Left forelimb (tissue), 1 donor: ENCODE measurements at regions not wholly inside any gene's neighbourhood (a gene's known extent, or its start where the extent isn't known, plus 50 kb on each side); places are given as distances from the start of the nearest gene placed in this dataset.

ENCODE experiments used
- DNase-seq: peaks from one replicate; pipeline ENCODE4 v3.0.0-alpha.2; 2018; ENCODE audit warnings: low spot score

DNA sequence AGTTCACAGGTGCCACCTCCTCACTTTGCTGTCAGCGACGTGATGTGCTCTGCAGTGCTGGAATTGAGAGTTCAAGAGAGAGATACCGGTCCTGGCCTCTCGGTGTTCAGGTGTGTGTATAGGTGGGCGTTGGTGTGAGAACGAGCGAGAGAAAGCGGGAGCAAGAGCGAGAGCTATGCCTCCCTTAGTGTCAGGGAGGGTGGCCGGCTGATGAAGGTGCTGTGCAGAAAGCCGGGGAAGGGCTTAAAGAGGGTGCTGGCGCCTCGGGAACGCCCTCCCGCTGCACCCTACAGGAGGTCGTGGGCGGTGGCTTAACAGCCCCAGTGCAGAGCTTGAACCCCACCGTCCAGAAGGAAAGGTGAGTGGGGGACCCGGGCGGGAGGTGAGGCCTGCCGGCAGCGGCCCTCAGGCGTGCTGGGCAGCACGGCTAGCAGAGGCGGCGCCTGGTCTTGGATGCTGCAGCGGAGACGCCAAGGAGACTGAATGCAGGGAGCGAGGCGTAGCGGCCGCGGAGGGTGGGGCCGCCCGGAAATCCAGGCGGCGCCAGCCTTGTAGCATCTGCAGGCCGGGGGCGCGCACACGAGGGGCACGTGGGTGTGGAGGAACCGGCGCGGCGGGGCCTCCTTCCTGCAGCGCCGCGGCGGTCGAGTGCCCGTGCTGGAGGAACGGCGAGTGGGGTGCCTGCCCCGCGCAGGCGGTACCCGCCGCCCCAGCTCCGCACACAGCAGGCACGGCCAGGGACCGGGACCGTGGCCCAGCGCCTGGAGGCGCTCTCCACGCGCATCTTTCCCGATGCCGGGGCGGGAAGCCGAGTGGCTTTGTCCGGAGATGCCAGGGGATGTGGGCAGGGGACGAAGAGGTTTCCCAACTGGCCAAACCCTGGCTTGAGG is 246.8 kb upstream of the TOPAZ1 start:
- DNase-seq: no peak

DNA sequence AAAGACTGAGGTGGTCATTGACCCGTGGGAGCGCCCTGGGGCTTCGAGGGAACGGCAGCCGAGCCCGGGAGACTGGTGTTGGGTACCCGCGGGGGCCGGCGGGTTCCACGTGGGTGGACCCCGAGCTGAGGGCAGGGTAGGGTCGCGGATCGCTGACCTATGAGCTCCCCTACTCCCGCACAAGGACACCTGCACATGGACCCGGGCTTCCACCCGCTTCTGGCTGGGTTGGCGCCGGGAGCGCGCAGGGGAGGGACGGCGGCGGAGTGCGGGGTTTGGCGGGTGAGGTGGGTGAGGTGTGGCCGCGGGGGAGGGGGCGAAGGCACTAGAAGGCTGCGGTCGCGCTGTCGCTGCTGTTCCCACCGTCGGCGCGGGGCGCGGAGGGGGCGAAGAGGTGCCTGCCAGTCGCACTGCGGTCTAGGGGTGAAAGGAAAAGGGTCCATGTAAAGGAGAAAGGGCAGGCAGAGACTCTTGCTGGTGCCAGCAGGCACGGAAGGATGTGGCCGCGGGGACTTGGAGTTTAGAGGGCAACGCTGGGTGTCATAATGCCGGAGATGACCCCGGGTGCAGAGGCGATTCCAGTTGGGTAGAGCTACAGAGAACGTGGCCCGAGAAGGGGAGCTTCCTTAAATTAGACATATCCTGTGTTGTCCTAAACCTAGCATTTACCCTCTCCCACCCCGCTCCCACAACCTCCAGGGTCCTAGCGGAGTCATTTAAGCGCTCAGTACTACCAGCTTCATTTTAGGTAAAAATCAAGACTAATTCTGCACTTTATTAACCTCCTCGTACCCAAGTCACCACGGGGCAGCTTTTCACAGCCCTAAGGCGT is 245.9 kb upstream of the TOPAZ1 start:
- no peak for DNase-seq

DNA sequence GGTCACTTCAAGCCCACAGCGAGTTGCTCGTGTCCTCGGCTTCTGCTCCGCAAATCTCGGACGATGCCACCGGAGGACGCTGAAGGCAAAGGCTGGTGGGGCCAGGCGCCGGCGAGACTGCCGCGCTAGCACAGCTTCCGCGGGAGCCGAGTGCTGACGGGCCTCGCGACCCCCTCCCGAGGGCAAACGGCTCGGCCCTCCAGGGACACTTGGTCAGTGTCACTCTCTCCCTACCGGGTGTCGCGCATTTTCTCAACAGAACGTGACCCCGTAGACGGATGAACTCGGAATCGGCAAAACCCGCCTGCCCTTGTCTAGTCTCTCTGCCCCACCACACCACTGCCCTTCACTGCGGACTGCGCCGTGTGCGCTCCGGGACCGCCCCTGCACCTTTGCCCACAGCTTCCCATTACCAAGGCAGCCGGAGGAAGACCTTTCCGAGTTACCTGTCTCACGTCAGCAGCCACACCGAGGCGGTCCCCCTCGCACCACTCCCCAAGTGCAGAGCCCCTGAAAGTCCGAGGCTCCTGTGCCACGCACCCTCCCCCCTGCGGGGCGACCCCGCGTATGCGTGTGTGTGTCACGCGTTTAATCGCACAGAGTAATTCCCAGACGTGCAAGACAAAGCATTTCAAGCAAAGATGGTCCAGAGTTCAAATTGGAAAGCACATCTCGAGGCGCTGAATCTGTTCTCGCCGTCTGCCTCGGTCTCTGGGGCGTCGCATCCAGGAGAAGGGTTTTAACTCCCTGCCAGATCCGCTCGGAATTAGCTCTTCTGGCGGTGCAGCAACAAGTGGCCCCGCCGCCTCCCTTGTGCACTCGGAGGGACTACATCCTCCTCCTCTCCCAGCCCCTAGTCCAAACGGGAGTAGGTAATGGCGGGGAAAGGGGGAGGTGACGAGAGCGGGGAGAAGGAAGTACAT is 245.0 kb upstream of the TOPAZ1 start:
- no peak for DNase-seq

DNA sequence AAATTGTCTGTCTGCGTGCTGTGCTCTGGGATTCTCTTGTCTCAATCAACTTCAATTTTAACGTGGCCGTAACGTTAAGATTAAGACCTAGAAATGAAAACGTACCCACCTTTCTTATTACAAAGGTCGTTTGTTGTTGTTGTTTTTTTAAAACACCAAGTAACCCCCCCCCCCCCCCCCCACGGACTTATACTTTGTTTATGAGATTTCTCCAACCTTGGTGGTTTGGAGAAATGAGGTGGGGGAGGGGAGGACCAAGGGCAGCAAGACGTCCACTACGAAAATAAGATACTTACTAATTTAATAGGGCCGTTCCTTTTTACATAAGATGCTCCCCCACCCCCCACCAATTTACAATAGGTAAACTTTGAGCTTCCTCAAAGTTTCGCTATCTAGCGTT is 244.4 kb upstream of the TOPAZ1 start:
- no peak for DNase-seq

DNA sequence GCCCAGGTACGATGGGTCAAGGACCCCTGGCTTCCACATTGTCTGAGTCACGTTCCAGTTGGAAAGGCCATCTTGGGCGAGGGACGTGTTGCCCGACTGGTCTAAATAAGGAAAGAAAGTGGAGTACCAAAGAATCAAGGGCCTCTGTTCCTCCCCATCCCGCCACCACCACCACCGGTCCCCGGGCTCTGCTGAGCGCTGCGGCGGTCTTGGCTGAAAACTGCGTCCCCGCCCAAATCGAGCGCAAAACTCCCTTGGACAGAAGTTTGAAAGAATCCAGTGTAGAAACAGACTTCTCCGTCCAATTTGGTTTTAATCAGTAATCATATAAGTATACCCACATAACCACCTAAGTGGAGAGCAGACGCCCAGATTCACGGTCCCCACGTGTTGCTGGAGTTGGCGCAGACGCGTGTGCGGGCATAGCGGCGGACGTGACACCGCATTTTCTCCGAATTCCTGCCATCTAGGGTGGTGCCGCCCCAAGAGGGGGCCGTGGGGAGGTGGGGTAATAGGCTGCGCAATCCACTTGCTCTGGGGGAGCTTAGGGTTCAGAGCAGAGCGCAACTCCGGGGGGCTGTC is 243.8 kb upstream of the TOPAZ1 start:
- DNase-seq: no peak

GRCh38 chr3:43998370-43998835 is 243.3 kb upstream of the TOPAZ1 start:
- DNase-seq: no peak

GRCh38 chr3:43998836-43999727 is 242.6 kb upstream of the TOPAZ1 start:
- DNase-seq: no peak

GRCh38 chr3:43999728-44000319 is 241.9 kb upstream of the TOPAZ1 start:
- DNase-seq: no peak

- DNase-seq: no peak
These were observed 241.1 kb upstream of the TOPAZ1 start for GRCh38 chr3:44000586-44000985.

DNA sequence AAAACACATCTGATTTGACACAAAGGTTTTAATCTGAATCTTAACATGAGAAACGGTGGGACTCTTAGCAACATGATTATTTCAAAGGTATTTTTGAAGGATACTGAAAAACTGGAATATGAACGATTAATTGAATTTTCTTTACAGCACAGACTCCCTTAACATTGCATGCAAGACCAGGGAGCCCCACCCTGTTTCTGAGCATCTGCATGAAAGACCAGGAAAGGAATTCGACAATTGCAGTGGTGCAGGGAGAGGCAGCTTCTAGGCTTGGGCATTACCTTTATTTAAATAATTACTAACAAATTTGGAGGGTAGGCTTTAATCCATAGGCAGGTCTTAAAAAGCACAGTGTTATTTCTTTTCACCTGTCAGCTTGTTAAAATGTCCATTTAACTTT is 240.6 kb upstream of the TOPAZ1 start:
- DNase-seq: no peak

DNA sequence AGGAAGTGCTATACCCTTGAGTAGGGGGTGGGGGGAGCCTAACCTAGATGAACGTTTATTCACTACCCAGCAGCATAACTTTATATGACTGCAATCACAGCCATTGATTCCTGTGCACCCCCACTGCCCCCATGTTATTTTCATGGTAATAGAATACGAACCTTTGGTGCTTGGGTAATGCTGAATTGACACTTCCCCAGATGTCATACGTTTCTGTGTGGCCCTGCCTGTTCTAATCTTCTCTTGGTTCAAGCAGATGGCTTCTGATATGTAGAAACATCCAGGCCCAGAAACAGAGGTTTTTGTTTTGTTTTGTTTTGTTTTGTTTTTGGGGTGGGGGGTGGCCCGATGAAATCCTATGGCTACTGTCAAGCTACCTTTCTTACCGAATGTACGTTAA is 237.9 kb upstream of the TOPAZ1 start:
- no peak for DNase-seq

DNA sequence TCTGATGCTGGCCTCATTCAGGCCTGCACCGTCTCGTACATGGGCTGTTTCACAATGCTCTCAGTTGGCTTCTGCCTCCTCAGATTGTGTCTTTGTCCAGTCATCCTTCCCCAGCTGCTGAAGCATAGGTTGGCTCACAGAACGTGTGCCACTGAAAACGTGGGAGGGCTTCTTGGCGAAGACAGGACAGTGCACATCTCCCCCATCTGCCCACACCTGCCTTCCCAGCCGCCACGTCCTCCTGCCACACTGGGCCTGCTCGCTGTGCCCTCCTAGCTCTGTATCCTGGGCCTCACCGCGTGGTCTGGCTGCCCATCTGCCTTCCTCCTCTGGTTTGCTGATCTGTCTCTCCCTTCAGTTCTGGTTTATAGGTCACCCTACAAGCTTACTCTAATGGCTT is 230.0 kb upstream of the TOPAZ1 start:
- DNase-seq: no peak

DNA sequence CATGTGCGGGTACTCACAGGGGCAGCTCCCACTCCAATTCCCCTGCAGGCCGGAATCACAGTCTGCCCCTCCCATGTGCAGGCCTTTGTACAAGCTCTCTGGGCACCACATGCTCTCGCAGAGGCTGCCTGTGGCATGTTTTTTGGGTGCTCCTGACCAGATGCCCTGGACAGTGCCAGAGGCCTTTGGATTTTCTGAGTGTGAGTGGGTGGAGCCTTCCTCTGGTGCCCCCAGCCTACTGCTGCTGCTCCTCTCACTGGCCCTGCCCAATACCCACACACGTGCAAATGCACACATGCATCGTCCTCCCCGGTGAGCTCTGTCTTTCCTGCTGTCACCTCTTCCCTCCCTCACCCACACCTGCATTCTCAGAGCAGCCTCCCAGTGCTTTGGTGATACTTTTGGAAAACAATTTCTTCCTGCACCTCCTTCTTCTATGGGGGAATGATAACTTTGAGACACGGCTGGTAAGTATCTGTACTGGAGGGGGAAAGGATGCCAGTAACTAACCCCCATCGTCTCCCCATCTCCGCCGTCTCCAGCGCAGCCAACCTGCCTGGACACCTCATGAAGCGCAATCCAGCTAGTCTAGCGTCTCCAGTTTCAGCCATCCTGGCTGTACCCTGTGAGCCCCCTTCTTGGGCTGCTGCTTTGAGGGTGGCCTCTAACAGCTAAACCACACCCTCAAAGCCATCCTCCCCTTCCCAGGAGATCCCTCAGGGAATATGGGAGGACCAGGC is 229.4 kb upstream of the TOPAZ1 start:
- no peak for DNase-seq

- DNase-seq: no peak
These were observed 227.7 kb upstream of the TOPAZ1 start for GRCh38 chr3:44013967-44014366.

- DNase-seq: no peak
These were observed 226.5 kb upstream of the TOPAZ1 start for GRCh38 chr3:44015170-44015569.

GRCh38 chr3:44016818-44017217 is 224.9 kb upstream of the TOPAZ1 start:
- no peak for DNase-seq

DNA sequence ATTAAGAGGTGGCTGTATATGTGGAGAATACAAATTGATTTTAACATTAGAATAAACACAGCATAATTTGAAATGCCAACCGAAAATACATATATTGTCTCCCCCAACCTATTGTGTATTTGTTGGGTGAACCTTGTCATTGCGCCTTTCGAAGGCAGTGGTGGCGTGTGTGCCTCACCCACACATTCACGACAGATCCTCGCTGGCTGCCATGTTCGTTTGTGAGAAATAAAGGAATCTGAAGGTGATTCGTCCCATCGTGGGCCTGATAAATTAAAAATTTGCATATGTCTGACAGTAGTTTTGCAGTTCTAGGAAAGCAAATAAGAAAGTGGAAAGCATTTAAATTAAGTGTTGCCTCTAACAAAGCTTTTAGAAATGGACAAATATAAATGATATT is 222.8 kb upstream of the TOPAZ1 start:
- no peak for DNase-seq

- no peak for DNase-seq
These were observed 221.9 kb upstream of the TOPAZ1 start for GRCh38 chr3:44019736-44020135.

DNA sequence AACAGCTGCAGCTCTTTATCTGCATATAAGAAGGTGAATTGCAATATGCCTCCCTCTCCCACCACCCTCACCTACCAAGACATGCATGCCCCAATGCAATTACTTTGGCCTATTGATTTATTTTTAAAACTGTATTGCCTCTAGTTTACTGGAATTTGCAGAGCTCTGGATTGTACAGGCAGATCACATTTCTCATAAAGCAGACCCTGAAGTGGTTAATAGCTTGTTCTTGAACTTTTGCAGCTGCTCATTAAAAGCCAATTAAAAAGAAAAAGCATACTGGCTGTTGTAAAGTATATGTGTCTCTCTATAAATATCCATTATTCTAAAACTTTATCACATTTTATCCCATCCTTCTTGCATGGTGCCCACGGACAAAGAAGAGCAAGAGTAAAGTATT is 221.5 kb upstream of the TOPAZ1 start:
- no peak for DNase-seq
